GM18870 (cell line): ENCODE measurements at regions not wholly inside any gene's neighbourhood (a gene's known extent, or its start where the extent isn't known, plus 50 kb on each side); places are given as distances from the start of the nearest gene placed in this dataset.
A peak's percentile ranks its signal among the peaks of the same experiment; 100 is the strongest.
"Not testable (repeated sequence)": the region's sequence is repeated elsewhere in the genome, so short reads cannot be mapped to it uniquely, and the experiment has no call there.

ENCODE experiments used
- ATAC-seq: cut with Tn5 transposase; IDR thresholded peaks from one replicate; pipeline ENCODE4 v1.9.1; 2021; ENCODE audit warnings: moderate library complexity; ENCODE audit not compliant: unreplicated experiment

DNA sequence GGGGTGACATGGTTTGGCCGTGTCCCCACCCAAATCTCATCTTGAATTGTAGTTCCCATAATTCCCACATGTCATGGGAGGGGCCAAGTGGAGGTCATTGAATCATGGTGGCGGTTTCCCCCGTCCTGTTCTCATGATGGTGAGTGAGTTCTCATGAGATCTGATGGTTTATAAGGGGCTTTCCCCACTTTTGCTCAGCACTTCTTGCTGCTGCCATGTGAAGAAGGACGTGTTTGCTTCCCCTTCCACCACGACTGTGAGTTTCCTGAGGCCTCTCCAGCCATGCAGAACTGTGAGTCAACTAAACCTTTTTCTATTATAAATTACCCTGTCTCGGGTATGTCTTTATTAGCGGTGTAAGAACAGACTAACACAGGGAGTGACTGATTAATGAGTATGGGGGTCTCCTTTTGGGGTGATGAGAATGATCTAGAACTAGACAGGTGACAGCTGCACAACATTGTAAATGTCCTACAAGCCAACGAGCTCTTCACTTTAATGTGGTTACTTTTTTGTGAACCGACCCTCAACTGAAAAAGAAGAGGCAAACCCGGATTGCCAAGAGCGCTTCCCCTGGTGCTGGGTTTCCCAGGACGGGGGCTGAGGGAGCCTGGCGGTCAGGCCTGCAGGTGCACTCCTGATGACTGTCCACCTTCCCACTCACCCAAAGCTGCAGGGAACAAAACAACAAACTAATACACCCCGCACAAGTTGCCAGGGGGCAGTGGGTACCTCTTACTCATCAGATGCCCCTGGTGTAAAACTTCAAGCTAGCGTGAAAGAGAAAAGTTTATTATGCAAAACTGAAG is 90.1 kb downstream of the NCOR2 start:
- no peak for ATAC-seq

DNA sequence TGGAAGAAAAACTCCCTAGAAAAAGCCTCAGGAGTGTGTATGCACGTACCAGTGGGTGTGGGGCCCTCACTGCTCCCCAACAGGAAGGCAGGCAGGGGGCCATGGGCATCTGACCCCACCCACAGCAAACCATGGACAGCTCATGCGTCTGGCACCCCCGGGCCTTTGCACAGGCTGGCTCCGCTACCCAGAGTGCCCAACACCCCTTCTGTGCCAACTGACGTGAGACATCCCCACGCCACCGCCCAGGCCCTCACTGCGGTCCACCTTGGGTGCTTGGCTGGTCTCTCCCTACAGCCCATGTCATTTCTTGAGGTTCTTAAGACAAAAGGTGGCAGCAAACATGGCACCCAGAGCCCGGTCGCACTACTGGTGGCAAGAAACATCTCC is 91.4 kb downstream of the NCOR2 start:
- ATAC-seq, result no peak

DNA sequence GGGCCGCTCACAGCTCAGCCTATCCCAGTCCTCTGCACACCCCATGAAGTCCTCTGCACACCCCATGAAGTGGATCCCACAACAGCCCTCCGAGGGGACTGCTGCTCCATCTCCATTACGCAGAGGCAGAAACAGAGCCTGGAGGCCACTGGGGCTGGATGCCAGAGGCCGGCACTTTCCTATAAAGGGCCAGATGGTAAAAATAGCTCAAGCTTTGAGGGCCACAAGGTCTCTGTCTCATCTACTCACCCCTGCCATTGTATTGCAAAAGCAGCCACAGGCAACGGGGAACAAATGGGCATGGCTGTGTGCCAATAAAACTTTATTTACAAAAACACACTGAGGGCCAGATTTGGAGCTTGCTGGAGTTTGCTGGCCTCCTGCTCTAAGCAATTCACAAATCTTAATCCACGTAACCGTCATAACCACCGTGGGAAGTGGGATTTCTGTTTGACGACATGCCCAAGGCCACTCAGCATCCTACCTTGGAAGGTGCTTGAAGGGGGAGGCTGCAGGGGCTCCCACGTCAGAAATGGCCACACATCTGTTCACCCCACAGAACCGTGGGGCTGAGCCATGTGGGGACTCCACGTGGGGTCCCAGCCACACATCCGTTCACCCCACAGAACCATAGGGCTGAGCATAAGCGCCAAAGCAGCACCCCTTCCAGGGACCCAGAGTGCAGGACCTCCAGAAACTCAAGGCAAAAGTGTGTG is 92.0 kb downstream of the NCOR2 start:
- no peak for ATAC-seq

- ATAC-seq, result no peak
Observed at GRCh38 chr12:124474709-124475108, 92.7 kb downstream of the NCOR2 start.

- ATAC-seq, result no peak
Observed at GRCh38 chr12:124472690-124473279, 94.6 kb downstream of the NCOR2 start.

- no peak for ATAC-seq
Observed at GRCh38 chr12:124471828-124472227, 95.6 kb downstream of the NCOR2 start.

- ATAC-seq, result no peak
Observed at GRCh38 chr12:124470806-124471205, 96.6 kb downstream of the NCOR2 start.

DNA sequence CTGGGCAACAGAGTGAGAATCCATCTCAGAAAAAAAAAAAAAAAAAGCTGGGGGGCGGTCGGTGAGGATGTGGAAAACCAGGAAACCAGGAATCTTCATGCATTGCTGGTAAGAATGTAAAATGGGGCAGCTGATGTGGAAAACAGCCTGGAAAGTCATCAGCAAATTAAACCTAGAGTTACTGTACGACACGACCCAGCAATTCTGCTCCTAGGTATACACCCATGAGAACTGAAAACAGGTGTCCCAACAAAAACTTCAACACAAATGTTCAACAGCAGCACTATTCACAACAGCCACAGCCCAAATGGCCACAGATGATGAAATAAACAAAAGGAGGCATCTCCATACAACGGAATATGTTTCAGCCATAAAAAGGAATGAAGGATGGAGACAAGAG is 97.3 kb downstream of the NCOR2 start:
- ATAC-seq, result no peak

GRCh38 chr12:124469193-124469888 is 98.1 kb downstream of the NCOR2 start:
- no peak for ATAC-seq

DNA sequence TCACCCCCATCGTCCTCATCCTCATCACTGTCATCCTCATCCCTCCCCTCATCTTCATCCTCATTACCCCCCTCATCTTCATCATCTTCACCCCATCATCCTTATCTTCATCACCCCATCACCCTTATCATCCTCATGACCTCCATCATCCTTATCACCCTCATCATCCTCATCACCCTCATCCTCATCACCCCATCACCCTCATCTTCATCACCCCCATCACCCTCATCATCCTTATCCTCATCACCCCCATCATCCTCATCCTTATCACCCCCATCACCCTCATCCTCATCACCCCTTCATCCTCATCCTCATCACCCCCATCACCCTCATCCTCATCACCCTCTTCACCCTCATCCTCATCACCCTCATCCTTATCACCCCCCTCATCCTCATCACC is 99.9 kb downstream of the NCOR2 start:
- not testable (repeated sequence) for ATAC-seq

DNA sequence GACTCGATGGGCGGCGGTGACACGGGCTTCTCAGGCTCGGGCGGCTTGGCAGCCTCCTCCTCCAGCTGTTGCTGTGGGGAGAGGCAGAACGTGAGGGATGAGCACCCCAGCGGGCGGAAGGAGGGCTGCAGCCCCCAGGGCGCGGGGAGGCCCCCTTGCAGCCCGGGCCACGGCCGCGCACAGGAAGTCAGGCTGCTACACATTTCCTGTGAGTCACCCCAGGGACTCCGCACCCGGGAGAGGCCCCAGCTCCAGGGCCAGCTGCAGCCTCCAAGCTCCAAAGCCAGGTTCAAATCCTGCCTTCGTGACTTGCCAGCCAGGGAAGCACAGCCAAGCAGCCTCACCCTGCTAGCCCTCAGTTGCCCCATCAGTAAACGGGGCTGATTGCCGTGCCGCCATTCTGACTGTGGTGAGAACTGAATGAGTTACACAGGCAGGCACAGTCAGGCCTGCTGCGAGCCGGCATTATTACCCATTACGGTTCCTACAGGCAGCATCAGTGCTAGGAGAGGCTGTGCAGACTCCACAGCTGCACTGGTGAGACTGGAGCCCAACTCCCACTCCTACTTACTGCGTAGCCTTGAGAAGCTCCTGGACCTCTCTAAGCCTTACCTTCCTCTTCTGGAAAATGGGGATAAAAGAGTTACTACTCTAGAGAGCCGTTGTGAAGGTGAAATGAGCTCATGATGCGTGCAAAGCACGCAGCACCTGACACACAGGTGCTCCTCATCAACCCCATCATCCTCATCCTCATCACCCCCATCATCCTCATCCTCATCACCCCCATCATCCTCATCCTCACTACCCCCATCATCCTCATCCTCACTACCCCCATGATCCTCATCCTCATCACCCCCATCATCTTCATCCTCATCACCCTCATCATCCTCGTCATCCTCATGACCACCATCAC is 100.9 kb downstream of the NCOR2 start:
- peak; percentile 85 for ATAC-seq

DNA sequence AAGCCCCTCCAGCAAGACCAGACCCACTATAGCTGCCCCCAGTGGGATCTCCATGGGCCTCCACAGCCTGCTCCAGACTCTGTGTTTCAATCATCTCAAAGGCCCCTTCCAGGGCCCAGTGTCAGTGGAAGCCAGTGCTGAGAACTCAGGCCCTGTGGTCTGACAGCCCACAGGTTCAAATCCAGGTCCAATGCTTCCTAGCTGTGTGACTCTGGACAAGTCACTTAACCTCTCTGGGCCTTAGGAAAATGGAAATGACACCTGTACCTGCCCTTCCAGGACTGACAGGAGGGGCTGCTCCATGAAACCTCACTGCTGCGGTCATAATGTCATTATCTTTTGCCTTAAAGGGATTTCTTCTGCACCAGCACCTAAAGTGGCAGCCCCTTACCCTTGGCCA is 101.9 kb downstream of the NCOR2 start:
- no peak for ATAC-seq

- no peak for ATAC-seq
Observed at GRCh38 chr12:124464830-124465229, 102.6 kb downstream of the NCOR2 start.

DNA sequence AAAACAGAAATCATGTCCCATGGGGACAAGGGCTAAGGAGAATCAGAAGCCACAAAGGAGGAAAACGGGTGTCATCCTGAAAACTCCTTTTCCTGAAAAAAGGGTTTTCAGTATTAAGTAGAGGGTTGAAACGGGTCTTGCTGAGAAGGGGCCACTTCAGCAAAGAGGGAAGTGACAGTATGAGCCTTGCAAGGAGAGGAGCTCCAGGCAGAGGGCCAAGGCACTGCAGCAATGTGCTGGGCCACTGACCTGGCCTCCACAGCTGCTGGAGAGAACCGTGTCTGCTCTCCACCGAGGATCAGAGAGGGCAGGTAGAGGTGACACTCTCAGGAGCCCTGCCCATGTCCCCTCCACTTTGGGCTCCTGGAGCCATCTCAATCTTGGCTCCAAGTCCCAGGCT is 103.3 kb downstream of the NCOR2 start:
- no peak for ATAC-seq

DNA sequence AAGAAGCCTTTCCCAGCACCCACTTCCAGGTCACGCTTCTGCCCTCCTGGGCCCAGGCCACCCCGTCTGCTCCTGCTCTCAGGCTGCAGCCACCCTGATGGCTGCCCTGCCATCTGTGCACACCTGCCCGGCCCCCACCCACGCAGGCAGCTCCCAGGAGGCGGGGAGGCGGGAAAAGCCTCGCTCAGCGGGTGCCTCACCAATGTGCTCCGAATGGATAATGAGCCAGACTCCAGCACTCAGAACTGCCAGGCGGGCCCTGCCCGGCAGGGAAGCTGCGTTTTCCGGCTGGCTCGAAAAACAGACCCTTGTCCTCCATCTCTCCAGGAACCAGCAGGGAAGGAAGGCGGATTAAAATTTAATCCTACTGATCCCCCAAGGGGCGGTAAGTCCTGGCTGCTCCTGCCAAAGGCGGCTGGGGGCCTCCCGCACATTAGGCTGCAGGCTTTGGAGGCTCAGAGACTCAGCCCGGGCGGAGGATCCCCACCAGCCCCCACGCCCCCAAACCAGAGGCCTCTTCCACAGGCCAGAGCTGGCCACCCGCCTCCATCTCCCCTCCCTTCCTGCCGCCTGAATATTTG is 104.0 kb downstream of the NCOR2 start:
- ATAC-seq, result no peak

DNA sequence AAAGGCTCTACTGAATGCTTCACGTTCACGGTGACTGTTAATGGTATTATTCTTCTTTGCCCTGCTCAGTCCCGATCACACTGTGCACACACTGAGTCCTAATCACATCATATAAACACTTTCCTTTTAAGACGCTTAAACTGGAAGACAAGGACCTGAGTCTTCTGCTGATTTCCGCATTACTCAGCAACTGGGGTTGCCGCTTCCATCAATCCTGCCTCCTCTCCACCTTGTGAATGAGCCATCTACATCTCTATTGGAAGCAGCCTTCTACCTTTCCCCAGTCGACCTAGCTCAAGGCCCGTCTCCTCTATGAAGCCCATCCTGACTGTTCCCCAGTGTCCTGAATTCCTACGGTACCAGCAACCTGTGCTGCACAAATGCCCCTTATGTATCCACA is 104.7 kb downstream of the NCOR2 start:
- no peak for ATAC-seq

DNA sequence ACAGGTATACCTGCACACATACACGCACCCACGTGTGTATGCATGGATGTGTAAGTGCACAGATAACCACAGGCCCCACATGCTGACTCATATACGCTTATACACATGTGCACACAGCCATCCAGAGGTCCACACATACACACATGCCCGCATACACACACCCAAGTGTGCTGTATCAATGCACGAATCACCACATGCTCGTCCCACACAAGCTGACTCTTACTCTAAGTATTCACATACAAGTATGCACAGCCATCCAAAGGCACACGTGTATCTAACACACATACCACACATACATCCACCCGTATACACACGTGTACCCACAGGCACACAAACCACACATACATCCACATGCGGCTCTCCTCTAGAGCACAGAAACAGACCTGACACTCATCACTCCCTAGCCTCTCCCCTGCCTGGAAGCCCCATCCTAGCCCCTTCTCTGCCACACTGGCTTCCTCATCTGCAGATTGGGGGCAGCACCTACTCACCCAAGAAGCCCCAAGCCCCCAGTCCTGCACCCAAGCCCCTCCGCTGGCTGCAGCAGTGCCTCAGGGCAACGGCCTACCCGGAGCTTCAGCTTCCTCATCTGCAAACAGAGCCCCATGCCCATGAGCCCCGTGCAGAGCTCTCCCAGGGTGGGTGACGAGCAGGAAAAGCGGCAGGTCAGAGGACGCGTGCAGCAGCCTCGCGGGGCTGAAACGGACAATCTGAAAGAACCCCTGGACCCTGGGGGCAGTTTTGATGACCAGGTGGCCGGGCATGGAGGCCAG is 105.4 kb downstream of the NCOR2 start:
- ATAC-seq, result no peak

- no peak for ATAC-seq
Observed at GRCh38 chr12:124461241-124461673, 106.2 kb downstream of the NCOR2 start.

DNA sequence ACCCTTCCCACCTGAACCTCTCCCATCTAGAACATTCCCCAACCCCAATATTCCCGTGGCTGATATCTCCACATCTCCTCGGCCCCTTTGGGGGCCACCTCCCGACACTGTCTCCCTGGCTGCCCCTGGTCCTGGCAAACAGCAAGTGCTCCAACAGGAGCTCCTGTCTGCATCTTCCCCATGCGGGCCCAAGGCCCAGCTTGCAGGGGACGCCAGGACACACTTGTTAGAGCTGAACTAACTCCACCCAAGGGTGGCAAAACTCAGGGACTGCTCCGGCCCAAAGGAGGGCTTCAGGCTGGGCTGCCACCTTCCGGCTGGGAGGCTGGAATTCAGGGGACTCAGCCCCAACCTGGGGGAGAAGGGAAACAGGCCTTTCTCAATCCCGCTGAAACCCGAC is 106.6 kb downstream of the NCOR2 start:
- ATAC-seq, result no peak
